H1 (cell line): ENCODE measurements at regions not wholly inside any gene's neighbourhood (a gene's known extent, or its start where the extent isn't known, plus 50 kb on each side); places are given as distances from the start of the nearest gene placed in this dataset.

ENCODE experiments used
- FOSL1 ChIP-seq: IDR thresholded peaks from 2 replicates; pipeline ENCODE4 v1.6.1; 2011; ENCODE audit warnings: mild to moderate bottlenecking, low read depth, low read length, moderate library complexity; ENCODE audit not compliant: insufficient read depth
- GABPA ChIP-seq: IDR thresholded peaks from 2 replicates; pipeline ENCODE4 v1.6.1; 2011; ENCODE audit warnings: mild to moderate bottlenecking, low read length, moderate library complexity, borderline replicate concordance; ENCODE audit not compliant: insufficient read depth
- HDAC2 ChIP-seq, 2 experiments: fragments of 300-600 bp in 1 of 2; sonication (generic) in 1 of 2; IDR thresholded peaks; 2 replicates each; pipeline ENCODE4 v1.6.1; 2011 to 2012; ENCODE audit warnings: low read depth in 2 of 2, low read length in 2 of 2, mild to moderate bottlenecking in 2 of 2, moderate library complexity in 2 of 2, borderline replicate concordance in 1 of 2, inconsistent platforms in 1 of 2
- MAFK ChIP-seq: IDR thresholded peaks from 2 replicates; pipeline ENCODE4 v1.6.1; 2012; ENCODE audit warnings: low read depth, mild to moderate bottlenecking, improper control_type of control experiment, low read length
- POLR2A ChIP-seq, 2 experiments: IDR thresholded peaks; 1 replicate in 1 of 2; 2 replicates in 1 of 2; pipeline ENCODE4 v1.6.1; 2011; ENCODE audit warnings: low read depth in 2 of 2, low read length in 2 of 2, mild to moderate bottlenecking in 2 of 2; ENCODE audit errors: control extremely low read depth in 1 of 2
- RNF2 ChIP-seq: fragments of 200-900, 300-1000 bp; sonication (generic); IDR thresholded peaks from 2 replicates; pipeline ENCODE4 v1.7.1; 2016; ENCODE audit warnings: borderline replicate concordance, low read depth, mild to moderate bottlenecking, antibody characterized with exemption, low read length; ENCODE audit not compliant: poor library complexity, severe bottlenecking; ENCODE audit errors: missing control alignments
- TEAD4 ChIP-seq: IDR thresholded peaks from 2 replicates; pipeline ENCODE4 v1.6.1; 2012; ENCODE audit warnings: low read depth, low read length, inconsistent platforms, mixed read lengths

GRCh38 chr3:81841540-81841939 lies 80.1 kb upstream of the GBE1 start (continued):
- TF ChIP-seq FOSL1 (no peak), POLR2A (IDR thresholded peaks at IDR 0.05; ENCODE audit: control extremely low read depth in 1 of 2, low read depth in 2 of 2, low read length in 2 of 2) (no peak), GABPA (no peak), MAFK (no peak), HDAC2 (IDR thresholded peaks at IDR 0.05; ENCODE audit: borderline replicate concordance in 1 of 2, low read depth in 2 of 2, low read length in 2 of 2) (no peak), RNF2 (no peak), TEAD4 (no peak)
- TF ChIP-seq, all 59 proteins: peak for 0
